Fibroblast of villous mesenchyme (primary cell): ENCODE measurements at regions not wholly inside any gene's neighbourhood (a gene's known extent, or its start where the extent isn't known, plus 50 kb on each side); places are given as distances from the start of the nearest gene placed in this dataset.

Experiments used
- DNase-seq: peaks from one replicate; pipeline ENCODE4 v3.0.0-alpha.2; 2010; ENCODE audit warnings: low read depth
- H3K4me3 ChIP-seq: 2 replicates; pipeline ENCODE4 v1.5.1; 2011; ENCODE audit warnings: low read depth, mild to moderate bottlenecking, low read length
- CTCF ChIP-seq: IDR thresholded peaks from 2 replicates; pipeline ENCODE4 v1.5.1; 2012; ENCODE audit warnings: low read depth, mild to moderate bottlenecking, low read length; ENCODE audit not compliant: insufficient read depth

GRCh38 chrX:100478714-100479306, 68.7 kb upstream of the PCDH19 start:
- TF ChIP-seq CTCF, result no peak
- no peak overlapping the region for H3K4me3 ChIP-seq
- no peak for DNase-seq

GRCh38 chrX:100477958-100478357, 67.9 kb upstream of the PCDH19 start:
- no peak overlapping the region for H3K4me3 ChIP-seq
- no peak for DNase-seq
- TF ChIP-seq CTCF, result no peak

- no peak for TF ChIP-seq CTCF
- DNase-seq, result no peak
- H3K4me3 ChIP-seq, result no peak overlapping the region
Measured at GRCh38 chrX:100477467-100477866, 67.4 kb upstream of the PCDH19 start.
